ENCODE measurements at regions not wholly inside any gene's neighbourhood (a gene's known extent, or its start where the extent isn't known, plus 50 kb on each side); places are given as distances from the start of the nearest gene placed in this dataset.
"Not testable (repeated sequence)": the region's sequence is repeated elsewhere in the genome, so short reads cannot be mapped to it uniquely, and the experiment has no call there.

- WGBS = 94% methylated on average over 7 of the region's 7 CpGs
- no peaks in the 10 kb centered on the region for H3K27me3 ChIP-seq (ENCODE audit: control insufficient read depth in 2 of 2, insufficient read depth in 1 of 2, low read length in 1 of 2)
- H3K36me3 ChIP-seq (ENCODE audit: control insufficient read depth in 2 of 2, insufficient read depth in 2 of 2, low read length in 1 of 2) = no peaks in the 10 kb centered on the region
- H3K4me3 ChIP-seq (ENCODE audit: low read length in 2 of 2) = no peak overlapping the region
- no peak for DNase-seq (ENCODE audit: low read depth in 6 of 9, low spot score in 9 of 9)
- no peaks in the 10 kb centered on the region for H3K4me1 ChIP-seq (ENCODE audit: control insufficient read depth in 2 of 2, insufficient read depth in 2 of 2, low read length in 2 of 2)
- H3K9me3 ChIP-seq (ENCODE audit: control insufficient read depth in 2 of 2, insufficient read depth in 1 of 2, low read length in 1 of 2) = peaks cover 0 to 3% of the 10 kb centered on the region in 2 donors
- H3K27ac ChIP-seq (ENCODE audit: low read depth in 1 of 2, low read length in 1 of 2) = no peak overlapping the region
These were observed 430.6 kb upstream of the NRG3 start for GRCh38 chr10:81444242-81444929.

GRCh38 chr10:81450651-81451050, 424.3 kb upstream of the NRG3 start:
- Histone ChIP-seq H3K27ac (ENCODE audit: low read depth in 1 of 2, low read length in 1 of 2) (no peak overlapping the region), H3K9me3 (ENCODE audit: control insufficient read depth in 2 of 2, insufficient read depth in 1 of 2, low read length in 1 of 2) (no peaks in the 10 kb centered on the region), H3K4me3 (ENCODE audit: low read length in 2 of 2) (no peak overlapping the region), H3K27me3 (ENCODE audit: control insufficient read depth in 2 of 2, insufficient read depth in 1 of 2, low read length in 1 of 2) (no peaks in the 10 kb centered on the region), H3K36me3 (ENCODE audit: control insufficient read depth in 2 of 2, insufficient read depth in 2 of 2, low read length in 1 of 2) (no peaks in the 10 kb centered on the region), H3K4me1 (ENCODE audit: control insufficient read depth in 2 of 2, insufficient read depth in 2 of 2, low read length in 2 of 2) (no peaks in the 10 kb centered on the region)
- no peak for DNase-seq (ENCODE audit: low read depth in 6 of 9, low spot score in 9 of 9)
- 88% methylated on average over 1 of the region's 1 CpG for WGBS

GRCh38 chr10:81472927-81473470, 402.0 kb upstream of the NRG3 start:
- Histone ChIP-seq H3K9me3 (ENCODE audit: control insufficient read depth in 2 of 2, insufficient read depth in 1 of 2, low read length in 1 of 2) (peaks cover 0 to 15% of the 10 kb centered on the region in 2 donors), H3K4me1 (ENCODE audit: control insufficient read depth in 2 of 2, insufficient read depth in 2 of 2, low read length in 2 of 2) (no peaks in the 10 kb centered on the region), H3K27me3 (ENCODE audit: control insufficient read depth in 2 of 2, insufficient read depth in 1 of 2, low read length in 1 of 2) (no peaks in the 10 kb centered on the region), H3K36me3 (ENCODE audit: control insufficient read depth in 2 of 2, insufficient read depth in 2 of 2, low read length in 1 of 2) (no peaks in the 10 kb centered on the region), H3K4me3 (ENCODE audit: low read length in 2 of 2) (no peak overlapping the region), H3K27ac (ENCODE audit: low read depth in 1 of 2, low read length in 1 of 2) (no peak overlapping the region)
- WGBS = 93% methylated on average over 11 of the region's 11 CpGs
- no peak for DNase-seq (ENCODE audit: low read depth in 6 of 9, low spot score in 9 of 9)

- Histone ChIP-seq H3K9me3 (ENCODE audit: control insufficient read depth in 2 of 2, insufficient read depth in 1 of 2, low read length in 1 of 2) (peaks cover 0 to 15% of the 10 kb centered on the region in 2 donors), H3K4me1 (ENCODE audit: control insufficient read depth in 2 of 2, insufficient read depth in 2 of 2, low read length in 2 of 2) (no peaks in the 10 kb centered on the region), H3K4me3 (ENCODE audit: low read length in 2 of 2) (no peak overlapping the region), H3K27ac (ENCODE audit: low read depth in 1 of 2, low read length in 1 of 2) (no peak overlapping the region), H3K36me3 (ENCODE audit: control insufficient read depth in 2 of 2, insufficient read depth in 2 of 2, low read length in 1 of 2) (no peaks in the 10 kb centered on the region), H3K27me3 (ENCODE audit: control insufficient read depth in 2 of 2, insufficient read depth in 1 of 2, low read length in 1 of 2) (no peaks in the 10 kb centered on the region)
- no peak for DNase-seq (ENCODE audit: low read depth in 6 of 9, low spot score in 9 of 9)
- WGBS = 94% methylated on average over 4 of the region's 4 CpGs
These were observed 401.2 kb upstream of the NRG3 start for GRCh38 chr10:81473755-81474154.

- Histone ChIP-seq H3K9me3 (ENCODE audit: control insufficient read depth in 2 of 2, insufficient read depth in 1 of 2, low read length in 1 of 2) (no peaks in the 10 kb centered on the region), H3K27me3 (ENCODE audit: control insufficient read depth in 2 of 2, insufficient read depth in 1 of 2, low read length in 1 of 2) (no peaks in the 10 kb centered on the region), H3K4me3 (ENCODE audit: low read length in 2 of 2) (no peak overlapping the region), H3K36me3 (ENCODE audit: control insufficient read depth in 2 of 2, insufficient read depth in 2 of 2, low read length in 1 of 2) (no peaks in the 10 kb centered on the region), H3K4me1 (ENCODE audit: control insufficient read depth in 2 of 2, insufficient read depth in 2 of 2, low read length in 2 of 2) (no peaks in the 10 kb centered on the region), H3K27ac (ENCODE audit: low read depth in 1 of 2, low read length in 1 of 2) (no peak overlapping the region)
- no peak for DNase-seq (ENCODE audit: low read depth in 6 of 9, low spot score in 9 of 9)
- 94% methylated on average over 3 of the region's 3 CpGs for WGBS
These were observed 395.7 kb upstream of the NRG3 start for GRCh38 chr10:81479316-81479715.

GRCh38 chr10:81496626-81497025, 378.4 kb upstream of the NRG3 start:
- Histone ChIP-seq H3K4me3 (ENCODE audit: low read length in 2 of 2) (no peak overlapping the region), H3K9me3 (ENCODE audit: control insufficient read depth in 2 of 2, insufficient read depth in 1 of 2, low read length in 1 of 2) (no peaks in the 10 kb centered on the region), H3K4me1 (ENCODE audit: control insufficient read depth in 2 of 2, insufficient read depth in 2 of 2, low read length in 2 of 2) (no peaks in the 10 kb centered on the region), H3K36me3 (ENCODE audit: control insufficient read depth in 2 of 2, insufficient read depth in 2 of 2, low read length in 1 of 2) (no peaks in the 10 kb centered on the region), H3K27me3 (ENCODE audit: control insufficient read depth in 2 of 2, insufficient read depth in 1 of 2, low read length in 1 of 2) (no peaks in the 10 kb centered on the region), H3K27ac (ENCODE audit: low read depth in 1 of 2, low read length in 1 of 2) (no peak overlapping the region)
- no peak for DNase-seq (ENCODE audit: low read depth in 6 of 9, low spot score in 9 of 9)

- Histone ChIP-seq H3K36me3 (ENCODE audit: control insufficient read depth in 2 of 2, insufficient read depth in 2 of 2, low read length in 1 of 2) (no peaks in the 10 kb centered on the region), H3K9me3 (ENCODE audit: control insufficient read depth in 2 of 2, insufficient read depth in 1 of 2, low read length in 1 of 2) (peaks cover 0 to 7% of the 10 kb centered on the region in 2 donors), H3K4me1 (ENCODE audit: control insufficient read depth in 2 of 2, insufficient read depth in 2 of 2, low read length in 2 of 2) (no peaks in the 10 kb centered on the region), H3K27ac (ENCODE audit: low read depth in 1 of 2, low read length in 1 of 2) (no peak overlapping the region), H3K4me3 (ENCODE audit: low read length in 2 of 2) (no peak overlapping the region), H3K27me3 (ENCODE audit: control insufficient read depth in 2 of 2, insufficient read depth in 1 of 2, low read length in 1 of 2) (no peaks in the 10 kb centered on the region)
- WGBS = 65% methylated on average over 3 of the region's 3 CpGs
- no peak for DNase-seq (ENCODE audit: low read depth in 6 of 9, low spot score in 9 of 9)
These were observed 376.9 kb upstream of the NRG3 start for GRCh38 chr10:81498011-81498551.

GRCh38 chr10:81502677-81503359, 372.2 kb upstream of the NRG3 start:
- H3K36me3 ChIP-seq (ENCODE audit: control insufficient read depth in 2 of 2, insufficient read depth in 2 of 2, low read length in 1 of 2) = no peaks in the 10 kb centered on the region
- peaks cover 0 to 17% of the 10 kb centered on the region in 2 donors for H3K9me3 ChIP-seq (ENCODE audit: control insufficient read depth in 2 of 2, insufficient read depth in 1 of 2, low read length in 1 of 2)
- H3K27me3 ChIP-seq (ENCODE audit: control insufficient read depth in 2 of 2, insufficient read depth in 1 of 2, low read length in 1 of 2) = no peaks in the 10 kb centered on the region
- H3K27ac ChIP-seq (ENCODE audit: low read depth in 1 of 2, low read length in 1 of 2) = no peak overlapping the region
- H3K4me1 ChIP-seq (ENCODE audit: control insufficient read depth in 2 of 2, insufficient read depth in 2 of 2, low read length in 2 of 2) = no peaks in the 10 kb centered on the region
- H3K4me3 ChIP-seq (ENCODE audit: low read length in 2 of 2) = no peak overlapping the region
- no peak for DNase-seq (ENCODE audit: low read depth in 6 of 9, low spot score in 9 of 9)
- WGBS = 94% methylated on average over 35 of the region's 35 CpGs

- H3K27me3 ChIP-seq (ENCODE audit: control insufficient read depth in 2 of 2, insufficient read depth in 1 of 2, low read length in 1 of 2); H3K4me3 ChIP-seq (ENCODE audit: low read length in 2 of 2); H3K36me3 ChIP-seq (ENCODE audit: control insufficient read depth in 2 of 2, insufficient read depth in 2 of 2, low read length in 1 of 2); H3K27ac ChIP-seq (ENCODE audit: low read depth in 1 of 2, low read length in 1 of 2); H3K4me1 ChIP-seq (ENCODE audit: control insufficient read depth in 2 of 2, insufficient read depth in 2 of 2, low read length in 2 of 2); DNase-seq (ENCODE audit: low read depth in 6 of 9, low spot score in 9 of 9): not testable (repeated sequence)
- WGBS = 96% methylated on average over 25 of the region's 25 CpGs
- H3K9me3 ChIP-seq (ENCODE audit: control insufficient read depth in 2 of 2, insufficient read depth in 1 of 2, low read length in 1 of 2) = peaks cover 0 to 17% of the 10 kb centered on the region in 2 donors
These were observed 369.2 kb upstream of the NRG3 start for GRCh38 chr10:81505777-81506176.
